Liver (tissue), 7 donors: ENCODE measurements at regions not wholly inside any gene's neighbourhood (a gene's known extent, or its start where the extent isn't known, plus 50 kb on each side); places are given as distances from the start of the nearest gene placed in this dataset.
A peak's percentile ranks its signal among the peaks of the same experiment; 100 is the strongest.

Experiments used
- DNase-seq: peaks from one replicate; pipeline ENCODE4 v3.0.0-alpha.2; 2017; ENCODE audit warnings: low spot score
- H3K27ac ChIP-seq, 2 donors: one replicate each; pipeline ENCODE4 v1.7.0; 2013; ENCODE audit warnings: inconsistent platforms in 2 of 2, low read length in 2 of 2, control low read depth in 1 of 2, low read depth in 1 of 2, mild to moderate bottlenecking in 1 of 2
- H3K27me3 ChIP-seq, 4 donors: one replicate each; pipeline versions ENCODE4 v1.6.1 to v1.7.0; 2013; ENCODE audit warnings: low read length in 3 of 4, inconsistent platforms in 1 of 4, mild to moderate bottlenecking in 1 of 4, moderate library complexity in 1 of 4; ENCODE audit not compliant: control insufficient read depth in 4 of 4, insufficient read depth in 4 of 4
- H3K36me3 ChIP-seq, 4 donors: one replicate each; pipeline versions ENCODE4 v1.6.1 to v1.7.0; 2013; ENCODE audit warnings: low read length in 3 of 4, mild to moderate bottlenecking in 3 of 4, low read depth in 1 of 4, moderate library complexity in 1 of 4; ENCODE audit not compliant: control insufficient read depth in 4 of 4, insufficient read depth in 3 of 4
- H3K4me1 ChIP-seq, 4 donors: one replicate each; pipeline versions ENCODE4 v1.6.1 to v1.7.0; 2013; ENCODE audit warnings: low read length in 3 of 4, mild to moderate bottlenecking in 3 of 4, moderate library complexity in 1 of 4; ENCODE audit not compliant: control insufficient read depth in 4 of 4, insufficient read depth in 4 of 4
- H3K4me3 ChIP-seq, 3 donors: one replicate each; pipeline versions ENCODE4 v1.6.1 to v1.7.0; 2013; ENCODE audit warnings: low read length in 3 of 3, control low read depth in 1 of 3, low read depth in 1 of 3, mild to moderate bottlenecking in 1 of 3
- H3K9ac ChIP-seq, 2 donors: one replicate each; pipeline ENCODE4 v1.7.0; 2013; ENCODE audit warnings: low read length in 2 of 2, mild to moderate bottlenecking in 2 of 2, moderate library complexity in 2 of 2, control low read depth in 1 of 2, low read depth in 1 of 2
- H3K9me3 ChIP-seq, 4 donors: one replicate each; pipeline versions ENCODE4 v1.6.1 to v1.7.0; 2013; ENCODE audit warnings: low read length in 3 of 4; ENCODE audit not compliant: control insufficient read depth in 4 of 4
- EGR1 ChIP-seq, 2 donors: IDR thresholded peaks; 2 replicates each; pipeline ENCODE4 v1.6.1; 2016 to 2018; ENCODE audit warnings: antibody characterized with exemption in 2 of 2, low read depth in 2 of 2
- GABPA ChIP-seq, 2 donors: IDR thresholded peaks in 1 of 2; conservative IDR thresholded peaks in 1 of 2; 2 replicates each; pipeline ENCODE4 v1.6.1; 2016; ENCODE audit warnings: antibody characterized with exemption in 2 of 2, mild to moderate bottlenecking in 1 of 2, moderate library complexity in 1 of 2
- HNF4A ChIP-seq, 2 donors: conservative IDR thresholded peaks; 2 replicates each; pipeline ENCODE4 v1.6.1; 2016; ENCODE audit warnings: antibody characterized with exemption in 2 of 2, mild to moderate bottlenecking in 2 of 2
- HNF4G ChIP-seq: IDR thresholded peaks from 2 replicates; pipeline ENCODE4 v1.6.1; 2016; ENCODE audit warnings: antibody characterized with exemption
- NR2F2 ChIP-seq: IDR thresholded peaks from 2 replicates; pipeline ENCODE4 v1.6.1; 2016; ENCODE audit warnings: antibody characterized with exemption
- RAD21 ChIP-seq, 2 donors: IDR thresholded peaks; 2 replicates each; pipeline ENCODE4 v1.6.1; 2016; ENCODE audit warnings: antibody characterized with exemption in 2 of 2, mild to moderate bottlenecking in 2 of 2
- REST ChIP-seq: IDR thresholded peaks from 2 replicates; pipeline ENCODE4 v1.6.1; 2016; ENCODE audit warnings: antibody characterized with exemption, mild to moderate bottlenecking
- RXRA ChIP-seq, 2 donors: IDR thresholded peaks; 2 replicates each; pipeline ENCODE4 v1.6.1; 2017 to 2018; ENCODE audit warnings: antibody characterized with exemption in 2 of 2, mild to moderate bottlenecking in 1 of 2
- SP1 ChIP-seq: IDR thresholded peaks from 2 replicates; pipeline ENCODE4 v1.6.1; 2018; ENCODE audit warnings: antibody characterized with exemption, mild to moderate bottlenecking
- TAF1 ChIP-seq: conservative IDR thresholded peaks from 2 replicates; pipeline ENCODE4 v1.6.1; 2016; ENCODE audit warnings: antibody characterized with exemption, mild to moderate bottlenecking
- YY1 ChIP-seq: IDR thresholded peaks from 2 replicates; pipeline ENCODE4 v1.6.1; 2016; ENCODE audit warnings: antibody characterized with exemption, mild to moderate bottlenecking
- ZBTB33 ChIP-seq: IDR thresholded peaks from 2 replicates; pipeline ENCODE4 v1.6.1; 2016; ENCODE audit warnings: antibody characterized with exemption
- WGBS: extraction: QIAGEN DNeasy Blood & Tissue Kit; methylation state at CpG from one replicate; pipeline ENCODE4 v1.1.7; 2013; 5-methylcytosine and 5-hydroxymethylcytosine counted together
- TF ChIP-seq, protein P1 (sequence below): IDR thresholded peaks from 2 replicates; pipeline ENCODE4 v1.6.1; 2016; ENCODE audit warnings: antibody characterized with exemption
- donor health status: healthy.
- donor health status: healthy.
- donor health status: healthy.
- donor health status: healthy.

DNA sequence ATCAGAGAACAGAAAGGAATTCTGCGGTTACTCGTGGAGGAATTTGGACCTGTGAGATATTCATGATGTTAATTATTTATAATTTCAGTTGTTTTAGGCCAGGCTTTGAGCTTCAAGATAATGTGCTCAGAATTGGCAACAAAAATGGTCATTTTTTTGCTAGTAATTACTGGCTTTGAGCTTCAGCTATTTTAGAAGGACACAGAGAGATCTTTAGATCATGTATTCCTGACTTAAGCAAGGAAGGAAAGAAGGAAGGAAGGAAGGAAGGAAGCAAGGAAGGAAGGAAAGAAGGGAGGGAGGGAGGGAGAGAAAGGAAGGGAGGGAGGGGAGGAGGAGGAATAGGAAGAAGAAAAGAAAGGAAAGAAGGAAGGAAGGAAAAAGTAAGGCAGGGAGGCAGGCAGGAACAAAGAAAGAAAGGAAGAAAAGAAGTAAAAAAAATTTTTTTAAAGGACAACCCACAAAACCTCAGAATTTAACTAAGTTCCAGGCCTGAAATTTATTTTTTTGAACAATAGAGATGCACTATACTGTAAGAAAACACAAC lies 277.9 kb upstream of the KLF3 start:
- DNase-seq: no peak
- H3K9me3 ChIP-seq: no peaks in the 10 kb centered on the region
- peaks cover 4 to 43% (median 42%) of the 10 kb centered on the region in 4 donors for H3K4me1 ChIP-seq
- peak in 1 of 2 donors; percentile 79 for TF ChIP-seq HNF4A (conservative IDR thresholded peaks at IDR 0.05)
- no peak for TF ChIP-seq HNF4G
- TF ChIP-seq YY1: no peak
- no peaks in the 10 kb centered on the region for H3K36me3 ChIP-seq
- 23% methylated on average over 2 of the region's 2 CpGs for WGBS
- H3K4me3 ChIP-seq: peak overlapping the region in 1 of 3 donors; percentile 12
- H3K9ac ChIP-seq: no peak overlapping the region
- peak overlapping the region; percentile 2 to 33 for H3K27ac ChIP-seq
- H3K27me3 ChIP-seq: no peaks in the 10 kb centered on the region

DNA sequence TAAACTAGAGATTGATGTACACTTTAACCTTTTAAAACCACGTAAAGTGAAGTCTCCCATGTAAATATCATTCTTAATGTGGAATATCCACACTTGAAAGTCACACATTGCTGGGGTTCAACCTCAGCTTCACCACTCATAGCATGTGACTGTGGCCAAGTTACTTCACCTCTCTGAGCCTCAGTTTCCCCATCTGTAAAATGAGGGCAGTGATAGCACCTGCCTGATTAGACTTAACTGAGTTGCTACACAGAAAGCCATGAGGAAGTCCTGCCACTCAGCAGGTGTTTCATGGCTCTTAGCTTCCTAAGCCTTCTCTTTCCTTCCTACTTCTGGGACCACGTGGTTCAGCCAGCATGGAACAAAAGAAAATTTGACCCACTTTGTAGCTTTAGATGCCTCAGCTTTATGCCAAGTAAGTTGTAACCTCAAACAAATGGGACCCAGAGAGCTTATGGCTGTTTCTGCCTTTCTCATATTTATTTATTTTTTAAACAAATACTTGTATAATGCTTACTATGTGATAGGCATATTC lies 277.3 kb upstream of the KLF3 start:
- Histone ChIP-seq H3K9me3 (no peaks in the 10 kb centered on the region), H3K4me3 (no peak overlapping the region), H3K4me1 (peaks cover 4 to 43% (median 42%) of the 10 kb centered on the region in 4 donors), H3K27me3 (no peaks in the 10 kb centered on the region), H3K9ac (no peak overlapping the region), H3K36me3 (no peaks in the 10 kb centered on the region), H3K27ac (peak overlapping the region; percentile 2 to 33)
- DNase-seq: no peak
- TF ChIP-seq HNF4G (no peak), HNF4A (conservative IDR thresholded peaks at IDR 0.05) (no peak), RXRA (IDR thresholded peaks at IDR 0.05) (no peak), ZBTB33 (no peak), TAF1 (no peak), EGR1 (IDR thresholded peaks at IDR 0.05; ENCODE audit: low read depth in 2 of 2) (no peak), SP1 (no peak), REST (no peak), RAD21 (IDR thresholded peaks at IDR 0.05) (no peak), GABPA (IDR thresholded peaks at IDR 0.05 in 1 of 2, conservative IDR thresholded peaks at IDR 0.05 in 1 of 2) (no peak), NR2F2 (no peak)
- TF ChIP-seq, protein P1, sequence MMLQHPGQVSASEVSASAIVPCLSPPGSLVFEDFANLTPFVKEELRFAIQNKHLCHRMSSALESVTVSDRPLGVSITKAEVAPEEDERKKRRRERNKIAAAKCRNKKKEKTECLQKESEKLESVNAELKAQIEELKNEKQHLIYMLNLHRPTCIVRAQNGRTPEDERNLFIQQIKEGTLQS: no peak
- 24% methylated on average over 2 of the region's 2 CpGs for WGBS
